ENCODE measurements at regions not wholly inside any gene's neighbourhood (a gene's known extent, or its start where the extent isn't known, plus 50 kb on each side); places are given as distances from the start of the nearest gene placed in this dataset.
"Not testable (repeated sequence)": the region's sequence is repeated elsewhere in the genome, so short reads cannot be mapped to it uniquely, and the experiment has no call there.

GRCh38 chr14:21868442-21869046 is 194.9 kb upstream of the OR4E1 start:
- no peak for DNase-seq

- no peak for DNase-seq
Measured at GRCh38 chr14:21867541-21867940, 193.9 kb upstream of the OR4E1 start.

- no peak for DNase-seq
Measured at GRCh38 chr14:21866479-21866878, 192.9 kb upstream of the OR4E1 start.

GRCh38 chr14:21863289-21863688 is 189.7 kb upstream of the OR4E1 start:
- DNase-seq: no peak

GRCh38 chr14:21861153-21861552 is 187.5 kb upstream of the OR4E1 start:
- DNase-seq: no peak

GRCh38 chr14:21860172-21860571 is 186.6 kb upstream of the OR4E1 start:
- DNase-seq: no peak

GRCh38 chr14:21852775-21853174 is 179.2 kb upstream of the OR4E1 start:
- no peak for DNase-seq

- DNase-seq: no peak
Measured at GRCh38 chr14:21852061-21852664, 178.5 kb upstream of the OR4E1 start.

GRCh38 chr14:21846902-21847301 is 173.3 kb upstream of the OR4E1 start:
- not testable (repeated sequence) for DNase-seq

- DNase-seq: no peak
Measured at GRCh38 chr14:21846227-21846885, 172.7 kb upstream of the OR4E1 start.

- no peak for DNase-seq
Measured at GRCh38 chr14:21840765-21841164, 167.1 kb upstream of the OR4E1 start.

GRCh38 chr14:21833836-21834235 is 160.2 kb upstream of the OR4E1 start:
- DNase-seq: no peak

GRCh38 chr14:21825845-21826244 is 152.2 kb upstream of the OR4E1 start:
- no peak for DNase-seq

- DNase-seq: no peak
Measured at GRCh38 chr14:21825149-21825743, 151.6 kb upstream of the OR4E1 start.

GRCh38 chr14:21822109-21822508 is 148.5 kb upstream of the OR4E1 start:
- no peak for DNase-seq

GRCh38 chr14:21820631-21821030 is 147.0 kb upstream of the OR4E1 start:
- no peak for DNase-seq

- DNase-seq: not testable (repeated sequence)
Measured at GRCh38 chr14:21819891-21820290, 146.3 kb upstream of the OR4E1 start.

- DNase-seq: not testable (repeated sequence)
Measured at GRCh38 chr14:21817010-21817409, 143.4 kb upstream of the OR4E1 start.

GRCh38 chr14:21807975-21808374 is 134.4 kb upstream of the OR4E1 start:
- no peak for DNase-seq

- DNase-seq: no peak
Measured at GRCh38 chr14:21804981-21805380, 131.4 kb upstream of the OR4E1 start.

GRCh38 chr14:21802441-21802840 is 128.8 kb upstream of the OR4E1 start:
- no peak for DNase-seq

GRCh38 chr14:21796916-21797315 is 123.3 kb upstream of the OR4E1 start:
- DNase-seq: no peak

GRCh38 chr14:21795456-21795855 is 121.8 kb upstream of the OR4E1 start:
- DNase-seq: no peak

GRCh38 chr14:21791749-21792148 is 118.1 kb upstream of the OR4E1 start:
- DNase-seq: no peak

All from activated gamma-delta T cell (primary cell).